ENCODE measurements at regions not wholly inside any gene's neighbourhood (a gene's known extent, or its start where the extent isn't known, plus 50 kb on each side); places are given as distances from the start of the nearest gene placed in this dataset.
"Not testable (repeated sequence)": the region's sequence is repeated elsewhere in the genome, so short reads cannot be mapped to it uniquely, and the experiment has no call there.

DNA sequence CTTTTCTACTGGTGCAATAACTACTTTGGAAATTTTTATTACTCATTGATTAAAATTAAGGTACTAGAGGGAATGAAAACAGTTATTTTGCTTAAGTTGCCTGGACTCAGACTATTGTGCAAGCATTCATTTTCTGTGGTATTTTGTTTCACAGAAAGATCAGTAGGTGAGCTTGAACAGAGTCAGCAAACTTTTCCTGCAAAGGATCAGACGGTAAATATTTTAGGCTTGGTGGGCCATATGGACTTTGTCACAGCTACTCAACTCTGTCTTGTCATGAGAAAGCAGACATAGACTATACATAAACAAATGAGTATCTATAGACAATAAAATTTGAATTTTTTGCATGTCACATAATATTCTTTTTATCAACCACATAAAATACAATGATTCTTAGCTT lies 1036.4 kb downstream of the NR2F1-AS1 start:
- no peaks in the 10 kb centered on the region for H3K4me1 ChIP-seq (replicated peaks in 1 of 2)
- WGBS, 10 experiments: 14 to 100% (median 100%) methylated on average over 1 of the region's 1 CpG; no CpG with 5 or more reads in 5 of the 10 experiments
- in situ Hi-C loops (cut with MboI; ENCODE audit: low pct_unique_long_range_greater_than_20kb in 2 of 9, low sequenced_read_pairs in 9 of 9, unreplicated experiment in 9 of 9): no loop called here
- no peak overlapping the region for H3K4me3 ChIP-seq
- no peak overlapping the region for H3K27ac ChIP-seq
- no peak for ATAC-seq (replicated peaks in 6 of 8)

DNA sequence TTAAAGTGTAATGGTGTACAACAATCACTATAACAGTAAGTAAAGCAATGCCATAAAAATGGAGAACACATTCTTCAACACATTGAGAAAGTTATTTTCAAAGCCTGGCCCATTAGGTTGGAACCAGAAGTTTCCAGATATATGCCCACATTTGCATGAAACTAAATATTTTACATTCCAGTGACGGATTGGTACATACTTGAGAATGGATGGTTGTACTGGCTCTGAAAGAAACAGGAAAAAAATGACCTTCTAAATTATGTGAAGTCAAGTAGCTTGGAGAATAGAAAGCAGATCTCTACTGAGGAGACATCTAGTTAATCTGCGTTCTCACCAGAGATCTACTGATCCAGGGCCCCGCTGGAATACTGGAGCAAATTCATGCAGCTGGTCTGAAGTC lies 1037.0 kb downstream of the NR2F1-AS1 start:
- no peak overlapping the region for H3K27ac ChIP-seq
- WGBS, 10 experiments: 14 to 94% (median 73%) methylated on average over 2 to 3 of the region's 3 CpGs; no CpG with 5 or more reads in 1 of the 10 experiments
- H3K4me3 ChIP-seq: no peak overlapping the region
- peak in 3 of 8 experiments; percentile 38 to 49 (median 39) for ATAC-seq (replicated peaks in 6 of 8)
- no peaks in the 10 kb centered on the region for H3K4me1 ChIP-seq (replicated peaks in 1 of 2)
- in situ Hi-C loops (cut with MboI; ENCODE audit: low pct_unique_long_range_greater_than_20kb in 2 of 9, low sequenced_read_pairs in 9 of 9, unreplicated experiment in 9 of 9): no loop called here

DNA sequence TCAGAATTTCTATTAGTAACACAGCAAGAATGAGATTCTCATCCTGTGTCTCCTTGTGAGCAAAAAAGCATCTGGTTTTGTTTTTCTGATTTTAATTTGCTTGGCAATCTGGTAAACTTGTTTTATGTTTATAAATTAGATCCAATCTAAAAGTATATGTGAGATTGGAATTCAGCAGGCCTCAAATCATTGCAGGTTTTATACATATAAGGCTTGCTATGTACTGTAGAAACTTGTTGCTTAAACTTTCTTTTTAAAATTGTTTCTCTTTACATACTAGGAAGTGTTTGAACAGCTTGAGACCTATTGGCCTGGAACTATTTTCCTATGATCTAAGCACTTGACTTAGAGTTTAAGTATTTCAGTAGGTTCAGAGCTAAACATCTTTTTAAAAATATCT lies 1037.8 kb downstream of the NR2F1-AS1 start:
- no peak for ATAC-seq (replicated peaks in 6 of 8)
- H3K4me1 ChIP-seq (replicated peaks in 1 of 2): no peaks in the 10 kb centered on the region
- no peak overlapping the region for H3K4me3 ChIP-seq
- in situ Hi-C loops (cut with MboI; ENCODE audit: low pct_unique_long_range_greater_than_20kb in 2 of 9, low sequenced_read_pairs in 9 of 9, unreplicated experiment in 9 of 9): no loop called here
- no peak overlapping the region for H3K27ac ChIP-seq

DNA sequence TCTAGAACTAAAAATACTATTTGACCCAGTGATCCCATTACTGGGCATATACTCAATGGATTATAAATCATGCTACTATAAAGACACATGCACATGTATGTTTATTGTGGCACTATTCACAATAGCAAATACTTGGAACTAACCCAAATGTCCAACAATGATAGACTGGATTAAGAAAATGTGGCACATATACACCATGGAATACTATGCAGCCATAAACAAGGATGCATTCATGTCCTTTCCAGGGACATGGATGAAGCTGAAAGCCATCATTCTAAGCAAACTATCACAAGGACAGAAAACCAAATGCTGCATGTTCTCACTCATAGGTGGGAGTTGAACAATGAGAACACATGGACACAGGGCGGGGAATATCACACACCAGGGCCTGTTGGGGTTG lies 1039.0 kb downstream of the NR2F1-AS1 start:
- H3K4me3 ChIP-seq; in situ Hi-C loops (cut with MboI; ENCODE audit: low pct_unique_long_range_greater_than_20kb in 2 of 9, low sequenced_read_pairs in 9 of 9, unreplicated experiment in 9 of 9); H3K4me1 ChIP-seq (replicated peaks in 1 of 2); H3K27ac ChIP-seq; ATAC-seq (replicated peaks in 6 of 8): not testable (repeated sequence)
- no CpG with 5 or more reads among the region's 1 CpG for WGBS, 10 experiments

DNA sequence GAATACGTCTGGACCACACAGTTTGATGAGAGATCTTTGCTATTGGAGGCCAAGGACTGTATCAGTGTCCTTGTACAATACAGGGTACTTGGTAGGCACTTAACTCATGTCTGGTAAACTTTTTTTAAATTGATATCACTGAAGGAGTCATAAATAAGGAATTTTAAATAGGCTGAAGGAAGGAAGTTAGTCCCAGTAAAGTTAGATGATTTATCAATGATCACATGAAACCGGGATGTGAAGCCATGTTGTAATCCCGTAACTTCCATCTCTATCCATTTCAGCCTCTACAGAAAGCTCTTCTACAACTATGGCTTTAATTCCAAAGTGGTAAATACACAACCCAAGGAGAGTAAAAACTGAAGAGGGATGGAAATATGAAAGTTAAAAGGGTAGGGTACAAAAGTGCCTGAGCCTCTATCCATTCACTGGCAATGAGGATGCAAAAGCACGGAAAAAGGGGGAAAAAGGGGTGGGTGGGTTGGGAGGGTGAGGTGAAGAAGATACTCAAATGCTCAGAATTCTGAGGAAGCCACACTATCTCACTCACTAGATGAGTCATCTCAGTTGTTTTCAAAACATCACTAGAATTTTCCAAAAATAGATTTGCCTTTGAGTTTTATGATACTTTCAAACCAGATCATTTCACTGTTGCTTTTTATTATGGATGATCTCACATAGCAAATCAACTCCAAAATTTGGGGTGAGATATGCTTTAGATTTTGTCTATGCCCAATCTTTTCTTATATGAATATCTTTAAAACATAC lies 1053.5 kb downstream of the NR2F1-AS1 start:
- in situ Hi-C loops (cut with MboI; ENCODE audit: low pct_unique_long_range_greater_than_20kb in 2 of 9, low sequenced_read_pairs in 9 of 9, unreplicated experiment in 9 of 9): no loop called here
- no peak for ATAC-seq (replicated peaks in 6 of 8)
- Histone ChIP-seq H3K27ac (no peak overlapping the region), H3K4me3 (no peak overlapping the region), H3K4me1 (replicated peaks in 1 of 2) (no peaks in the 10 kb centered on the region)
- WGBS, 10 experiments: 70 to 100% (median 80%) methylated on average over 1 to 3 of the region's 4 CpGs; no CpG with 5 or more reads in 1 of the 10 experiments

DNA sequence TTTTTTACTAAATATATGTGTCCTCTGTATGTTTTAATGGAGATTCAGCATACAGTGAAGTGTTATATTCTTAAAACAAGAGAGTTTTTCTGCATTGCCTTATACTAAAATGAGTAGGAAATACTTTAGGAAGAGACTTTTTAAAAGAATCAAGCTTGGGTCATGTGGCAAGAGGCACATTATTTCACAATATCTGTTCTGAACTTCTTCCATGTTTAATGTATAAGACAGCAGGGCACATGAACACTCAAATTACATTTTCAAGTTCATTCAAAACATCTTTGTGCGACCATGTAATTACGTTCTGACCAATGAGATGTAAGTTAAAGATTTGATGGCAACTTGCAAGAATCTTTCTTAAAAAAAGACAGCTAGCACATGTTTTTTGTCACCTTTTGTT lies 1055.9 kb downstream of the NR2F1-AS1 start:
- in situ Hi-C loops (cut with MboI; ENCODE audit: low pct_unique_long_range_greater_than_20kb in 2 of 9, low sequenced_read_pairs in 9 of 9, unreplicated experiment in 9 of 9): no loop called here
- H3K4me3 ChIP-seq: no peak overlapping the region
- H3K27ac ChIP-seq: no peak overlapping the region
- ATAC-seq (replicated peaks in 6 of 8): no peak
- WGBS, 10 experiments: 60 to 100% (median 90%) methylated on average over 1 to 2 of the region's 2 CpGs
- no peaks in the 10 kb centered on the region for H3K4me1 ChIP-seq (replicated peaks in 1 of 2)

DNA sequence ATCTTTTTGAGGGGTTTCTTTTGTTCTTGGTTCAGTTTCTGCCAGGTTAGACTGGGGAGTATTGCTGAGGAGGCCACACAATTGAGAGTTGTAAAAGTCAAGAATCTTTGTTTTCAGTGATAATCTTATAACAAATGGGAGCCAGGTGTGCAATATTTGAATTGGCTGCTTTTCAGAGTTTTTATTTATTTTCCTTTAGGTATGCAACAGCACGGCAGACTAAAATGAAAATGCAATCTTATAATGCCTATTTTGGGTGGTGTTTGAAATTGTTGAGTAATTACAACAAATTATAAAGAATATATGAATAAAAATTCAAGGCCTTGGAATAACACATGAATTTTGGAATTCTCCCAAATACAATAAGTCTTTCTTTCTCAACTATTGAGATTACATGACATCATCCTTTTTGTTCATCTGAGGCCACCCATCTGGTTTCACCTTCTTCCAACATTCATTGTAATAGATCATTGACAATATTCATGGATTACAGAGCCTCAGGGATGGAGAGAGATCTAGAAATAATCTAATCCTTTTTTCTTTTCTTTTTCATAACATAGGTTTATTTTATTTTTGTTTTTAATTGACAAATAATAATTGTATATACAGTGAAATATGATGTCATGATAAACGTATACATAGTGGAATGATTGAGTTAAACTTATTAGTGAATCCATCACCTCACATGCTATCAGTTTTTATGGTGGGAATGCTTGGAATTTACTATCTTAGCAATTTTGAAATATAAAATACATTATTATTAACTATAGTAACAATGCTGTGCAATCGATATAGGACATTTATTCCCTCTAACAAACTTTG lies 1061.0 kb downstream of the NR2F1-AS1 start:
- H3K27ac ChIP-seq: no peak overlapping the region
- H3K4me1 ChIP-seq (replicated peaks in 1 of 2): no peaks in the 10 kb centered on the region
- in situ Hi-C loops (cut with MboI; ENCODE audit: low pct_unique_long_range_greater_than_20kb in 2 of 9, low sequenced_read_pairs in 9 of 9, unreplicated experiment in 9 of 9): no loop called here
- WGBS, 10 experiments: 17 to 100% (median 89%) methylated on average over 1 to 3 of the region's 3 CpGs
- ATAC-seq (replicated peaks in 6 of 8): peak in 2 of 8 experiments; percentile 56 to 57
- no peak overlapping the region for H3K4me3 ChIP-seq

DNA sequence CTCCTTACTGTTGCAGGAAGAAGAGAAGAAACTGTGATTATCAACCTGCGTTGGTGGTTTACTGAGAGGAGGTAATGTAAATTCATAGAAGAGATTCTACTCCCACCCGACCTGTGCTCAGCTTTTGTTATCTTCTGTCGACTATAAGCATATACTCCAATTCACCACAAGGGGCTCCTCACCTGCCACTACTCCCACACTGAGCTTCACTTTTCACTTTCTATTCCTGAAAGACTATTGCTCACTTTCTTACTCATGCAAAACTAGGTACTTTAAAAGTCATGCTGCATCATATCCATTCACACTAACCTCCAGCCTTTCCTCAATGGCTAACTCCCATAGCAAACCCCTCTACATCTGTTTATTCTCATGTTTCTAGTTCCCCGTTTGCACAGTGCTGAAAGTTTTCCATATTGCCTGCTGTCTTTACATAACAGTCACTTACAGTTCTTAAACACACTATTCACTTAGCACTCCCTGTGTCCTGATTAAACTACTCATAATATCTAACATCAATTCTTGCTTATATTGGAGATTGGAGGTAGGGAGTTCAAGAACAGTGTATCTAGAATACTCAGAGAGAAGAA lies 1062.6 kb downstream of the NR2F1-AS1 start:
- Histone ChIP-seq H3K4me3 (no peak overlapping the region), H3K27ac (no peak overlapping the region), H3K4me1 (replicated peaks in 1 of 2) (no peaks in the 10 kb centered on the region)
- ATAC-seq (replicated peaks in 6 of 8): peak in 4 of 8 experiments; percentile 65 to 79 (median 68)
- in situ Hi-C loops (cut with MboI; ENCODE audit: low pct_unique_long_range_greater_than_20kb in 2 of 9, low sequenced_read_pairs in 9 of 9, unreplicated experiment in 9 of 9): no loop called here
- WGBS, 10 experiments: 12 to 100% (median 53%) methylated on average over 1 to 4 of the region's 4 CpGs; no CpG with 5 or more reads in 1 of the 10 experiments

DNA sequence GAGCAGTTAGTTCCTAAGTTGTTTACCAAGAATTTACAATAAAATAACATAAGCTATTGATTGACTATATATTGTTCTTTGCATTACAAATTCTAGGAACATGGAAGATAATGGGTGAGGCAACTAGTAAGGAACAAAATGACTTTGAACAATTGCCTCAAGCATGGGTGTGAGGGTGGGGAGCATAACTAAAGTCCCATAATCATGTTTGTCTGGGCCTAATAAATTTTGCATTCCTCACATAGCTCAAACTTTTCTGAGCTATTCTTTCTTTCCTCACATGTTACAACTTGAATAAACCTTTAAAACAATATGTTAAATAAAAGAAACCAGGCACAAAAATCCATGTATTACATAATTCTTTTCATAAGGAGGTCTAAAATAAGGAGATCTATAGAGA lies 1066.1 kb downstream of the NR2F1-AS1 start:
- Histone ChIP-seq H3K4me1 (replicated peaks in 1 of 2) (no peaks in the 10 kb centered on the region), H3K4me3 (no peak overlapping the region), H3K27ac (no peak overlapping the region)
- ATAC-seq (replicated peaks in 6 of 8): peak in 3 of 8 experiments; percentile 23 to 32 (median 30)
- in situ Hi-C loops (cut with MboI; ENCODE audit: low pct_unique_long_range_greater_than_20kb in 2 of 9, low sequenced_read_pairs in 9 of 9, unreplicated experiment in 9 of 9): no loop called here

DNA sequence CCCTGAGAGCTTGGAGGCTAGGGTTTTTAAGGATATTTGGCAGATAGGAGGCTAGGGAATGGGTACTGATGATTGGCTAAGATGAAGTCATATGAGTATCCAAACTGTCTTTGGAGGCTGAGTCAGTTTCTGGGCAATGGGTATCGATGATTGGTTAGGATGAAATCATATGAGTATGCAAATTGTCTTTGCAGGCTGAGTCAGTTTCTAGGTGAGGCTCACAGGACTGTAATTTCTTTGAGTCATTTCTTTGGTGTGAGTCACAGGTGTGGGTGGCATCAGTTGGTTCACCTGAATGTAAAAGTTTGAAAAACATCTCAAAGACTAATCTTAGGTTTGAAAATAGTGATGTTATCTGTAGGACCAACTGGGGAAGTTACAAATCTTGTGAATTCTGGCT lies 1068.0 kb downstream of the NR2F1-AS1 start:
- Histone ChIP-seq H3K27ac (no peak overlapping the region), H3K4me1 (replicated peaks in 1 of 2) (no peaks in the 10 kb centered on the region), H3K4me3 (no peak overlapping the region)
- ATAC-seq (replicated peaks in 6 of 8): no peak
- in situ Hi-C loops (cut with MboI; ENCODE audit: low pct_unique_long_range_greater_than_20kb in 2 of 9, low sequenced_read_pairs in 9 of 9, unreplicated experiment in 9 of 9): no loop called here
- WGBS, 10 experiments: 60 to 100% (median 87%) methylated on average over 1 of the region's 1 CpG; no CpG with 5 or more reads in 4 of the 10 experiments

DNA sequence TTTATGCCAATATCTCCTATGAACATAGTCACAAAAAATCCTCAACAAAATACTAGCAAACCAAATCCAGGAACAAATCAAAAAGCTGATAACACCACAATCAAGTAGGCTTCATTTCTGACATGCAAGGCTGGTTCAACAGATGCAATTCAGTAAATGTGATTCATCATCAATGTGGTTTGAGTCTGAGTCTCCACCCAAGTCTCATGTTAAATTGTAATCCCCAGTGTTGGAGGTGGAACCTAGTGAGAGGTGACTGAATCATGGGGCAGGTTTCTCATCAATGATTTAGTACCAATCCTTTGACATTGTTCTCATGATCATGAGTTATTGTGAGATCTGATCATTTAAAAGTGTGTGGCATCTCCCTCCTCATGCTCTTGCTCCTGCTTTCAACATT lies 1072.7 kb downstream of the NR2F1-AS1 start:
- Histone ChIP-seq H3K4me3 (no peak overlapping the region), H3K27ac (no peak overlapping the region), H3K4me1 (replicated peaks in 1 of 2) (no peaks in the 10 kb centered on the region)
- in situ Hi-C loops (cut with MboI; ENCODE audit: low pct_unique_long_range_greater_than_20kb in 2 of 9, low sequenced_read_pairs in 9 of 9, unreplicated experiment in 9 of 9): no loop called here
- no peak for ATAC-seq (replicated peaks in 6 of 8)

DNA sequence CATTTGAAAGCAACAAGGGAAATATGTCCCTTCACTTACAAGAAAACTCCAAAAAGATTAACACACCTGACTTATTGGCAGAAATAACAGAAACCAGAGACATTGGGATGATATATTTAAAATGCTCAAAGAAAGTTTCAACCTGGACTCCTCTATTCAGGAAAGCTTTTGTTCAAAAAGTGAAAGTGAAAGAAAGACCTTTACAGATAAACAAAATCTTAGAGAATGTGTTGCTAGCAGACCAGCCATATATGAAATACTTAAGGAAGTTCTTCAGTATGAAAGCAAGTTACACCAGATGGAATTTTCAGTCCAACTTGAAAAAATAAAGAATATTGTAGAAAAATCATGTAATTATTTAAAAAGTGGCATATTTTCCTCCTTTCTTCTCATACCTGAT lies 1075.1 kb downstream of the NR2F1-AS1 start:
- in situ Hi-C loops (cut with MboI; ENCODE audit: low pct_unique_long_range_greater_than_20kb in 2 of 9, low sequenced_read_pairs in 9 of 9, unreplicated experiment in 9 of 9): no loop called here
- Histone ChIP-seq H3K27ac (no peak overlapping the region), H3K4me1 (replicated peaks in 1 of 2) (no peaks in the 10 kb centered on the region), H3K4me3 (no peak overlapping the region)
- ATAC-seq (replicated peaks in 6 of 8): no peak

DNA sequence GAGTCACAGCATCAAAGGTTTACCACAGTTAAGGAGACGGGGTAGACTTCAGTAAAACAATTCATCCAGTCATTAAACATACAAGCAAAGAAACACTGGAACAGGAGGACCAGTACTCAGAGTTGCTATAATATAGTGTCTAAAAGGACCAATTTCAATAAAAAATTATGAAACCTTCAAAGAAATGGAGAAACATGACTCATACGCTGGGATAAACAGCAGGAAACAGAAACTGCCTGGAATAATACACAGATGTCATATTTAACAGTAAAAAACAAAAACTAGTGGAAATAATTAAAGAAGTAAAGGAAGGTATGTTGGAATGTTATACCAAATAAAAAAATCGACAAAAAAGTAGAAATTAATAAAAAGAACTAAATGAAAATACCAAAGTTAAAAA lies 1075.9 kb downstream of the NR2F1-AS1 start:
- Histone ChIP-seq H3K27ac (no peak overlapping the region), H3K4me3 (no peak overlapping the region), H3K4me1 (replicated peaks in 1 of 2) (no peaks in the 10 kb centered on the region)
- 48 to 94% (median 64%) methylated on average over 1 to 3 of the region's 3 CpGs for WGBS, 10 experiments
- in situ Hi-C loops (cut with MboI; ENCODE audit: low pct_unique_long_range_greater_than_20kb in 2 of 9, low sequenced_read_pairs in 9 of 9, unreplicated experiment in 9 of 9): no loop called here
- ATAC-seq (replicated peaks in 6 of 8): no peak
